Panc1 (cell line): ENCODE measurements at regions not wholly inside any gene's neighbourhood (a gene's known extent, or its start where the extent isn't known, plus 50 kb on each side); places are given as distances from the start of the nearest gene placed in this dataset.

Experiments used
- CTCF ChIP-seq: fragments of 450-650 bp; IDR thresholded peaks from 2 replicates; pipeline ENCODE4 v1.5.1; 2017; ENCODE audit warnings: mild to moderate bottlenecking
- SIN3A ChIP-seq: IDR thresholded peaks from 2 replicates; pipeline ENCODE4 v1.6.1; 2012; ENCODE audit warnings: low read depth, mild to moderate bottlenecking, low read length, moderate library complexity, borderline replicate concordance; ENCODE audit not compliant: insufficient read depth

GRCh38 chr3:5426094-5426883 lies 238.8 kb downstream of the EDEM1 start:
- TF ChIP-seq CTCF (peak; percentile 86), SIN3A (no peak)
